SK-N-MC (cell line): ENCODE measurements at regions not wholly inside any gene's neighbourhood (a gene's known extent, or its start where the extent isn't known, plus 50 kb on each side); places are given as distances from the start of the nearest gene placed in this dataset.

Source experiments
- EZH2 ChIP-seq: fragments of 200-600 bp; sonication (generic); IDR thresholded peaks from one replicate; pipeline ENCODE4 v1.6.1; 2017; ENCODE audit warnings: antibody characterized with exemption
- FOXP2 ChIP-seq: optimal IDR thresholded peaks from 2 replicates; pipeline ENCODE3; 2011; ENCODE audit warnings: mild to moderate bottlenecking, moderate library complexity; ENCODE audit not compliant: insufficient read depth; ENCODE audit errors: extremely low read length, control extremely low read depth
- POLR2AphosphoS5 ChIP-seq: IDR thresholded peaks from 2 replicates; pipeline ENCODE4 v1.6.1; 2012; ENCODE audit warnings: mild to moderate bottlenecking, low read depth, low read length, borderline replicate concordance

GRCh38 chr10:44295644-44296241 lies 89.2 kb downstream of the CXCL12 start:
- TF ChIP-seq EZH2 = no peak
- no peak for TF ChIP-seq FOXP2
- no peak for TF ChIP-seq POLR2AphosphoS5
